ENCODE measurements at regions not wholly inside any gene's neighbourhood (a gene's known extent, or its start where the extent isn't known, plus 50 kb on each side); places are given as distances from the start of the nearest gene placed in this dataset.

DNA sequence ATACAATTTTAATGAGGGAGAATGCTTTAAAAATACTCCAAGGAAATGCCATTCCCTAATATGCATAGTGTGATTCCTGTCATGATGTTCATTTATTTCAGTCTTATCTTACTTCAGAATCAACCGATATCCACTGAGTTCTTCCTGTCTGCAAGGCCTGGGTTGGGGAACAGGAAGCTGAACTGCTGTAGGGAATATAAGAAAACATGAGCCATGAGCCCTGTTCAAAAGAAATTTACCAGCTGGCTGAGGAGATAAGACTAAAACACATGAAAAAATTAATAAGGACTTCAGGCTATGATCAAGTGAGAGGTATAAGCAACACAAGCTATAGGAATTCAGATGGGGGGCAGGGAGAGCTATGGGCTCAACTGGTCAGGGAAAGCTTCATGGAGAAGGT, 184.7 kb downstream of the PLPP4 start:
- no peak for DNase-seq (ENCODE audit: low read depth)

DNA sequence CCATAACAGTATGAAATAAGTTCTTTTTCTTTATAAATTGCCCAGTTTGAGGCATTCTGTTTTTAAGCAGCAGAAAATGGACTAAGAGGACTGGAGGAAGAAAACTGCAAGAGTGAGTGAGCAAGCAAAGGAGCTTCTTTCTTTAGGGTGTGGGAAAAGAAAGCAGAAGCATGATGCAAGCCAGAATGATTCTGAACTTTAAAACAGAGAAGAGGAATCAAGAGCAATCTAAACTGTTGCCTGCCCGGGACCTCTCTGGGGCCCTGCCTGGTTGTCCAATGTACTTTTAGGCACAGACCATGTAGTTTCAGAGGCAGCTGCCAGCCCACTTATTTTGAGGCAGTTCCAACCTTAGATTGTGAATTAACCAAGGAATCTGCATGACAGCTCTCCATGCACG, 186.3 kb downstream of the PLPP4 start:
- DNase-seq (ENCODE audit: low read depth), result no peak

DNA sequence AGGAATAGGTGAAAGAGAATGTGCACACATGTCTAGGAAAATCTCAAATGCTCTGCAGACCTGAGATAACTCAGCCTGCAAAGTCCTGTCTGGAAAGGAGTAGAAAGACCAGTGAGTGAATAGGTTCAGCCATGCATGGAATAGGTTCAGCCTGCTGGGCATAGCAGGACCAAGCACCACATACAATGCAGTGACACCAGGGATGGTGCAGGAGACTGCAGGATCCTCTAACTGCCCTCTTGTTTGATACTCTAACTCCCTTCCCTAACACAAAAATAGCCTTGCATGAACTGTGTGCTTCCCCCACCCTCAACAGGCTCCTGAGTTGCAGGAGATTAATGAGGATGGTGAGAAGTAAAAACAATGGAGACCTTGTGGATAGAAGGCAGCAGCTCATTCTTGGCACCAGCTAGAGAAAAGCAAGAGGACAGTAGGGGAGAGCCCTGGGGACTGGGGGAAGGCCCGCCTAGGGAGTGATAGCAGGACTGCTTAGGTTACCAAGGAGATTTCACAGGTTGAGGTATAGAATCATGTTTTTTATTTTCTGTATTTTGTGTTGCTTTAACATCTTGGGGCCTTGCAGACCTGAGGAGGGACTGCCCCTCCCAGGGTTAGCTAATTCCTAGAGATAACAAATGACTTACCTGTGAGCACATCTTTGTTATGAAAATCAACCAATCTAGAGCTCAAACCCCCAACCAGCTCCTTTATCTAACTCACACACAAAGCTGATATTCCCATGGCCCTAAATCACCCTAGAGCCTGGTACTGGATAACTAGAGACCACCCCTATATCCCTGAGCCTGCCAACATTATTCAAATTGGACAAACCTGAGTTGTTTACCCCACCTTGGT, 187.8 kb downstream of the PLPP4 start:
- no peak for DNase-seq (ENCODE audit: low read depth)

DNA sequence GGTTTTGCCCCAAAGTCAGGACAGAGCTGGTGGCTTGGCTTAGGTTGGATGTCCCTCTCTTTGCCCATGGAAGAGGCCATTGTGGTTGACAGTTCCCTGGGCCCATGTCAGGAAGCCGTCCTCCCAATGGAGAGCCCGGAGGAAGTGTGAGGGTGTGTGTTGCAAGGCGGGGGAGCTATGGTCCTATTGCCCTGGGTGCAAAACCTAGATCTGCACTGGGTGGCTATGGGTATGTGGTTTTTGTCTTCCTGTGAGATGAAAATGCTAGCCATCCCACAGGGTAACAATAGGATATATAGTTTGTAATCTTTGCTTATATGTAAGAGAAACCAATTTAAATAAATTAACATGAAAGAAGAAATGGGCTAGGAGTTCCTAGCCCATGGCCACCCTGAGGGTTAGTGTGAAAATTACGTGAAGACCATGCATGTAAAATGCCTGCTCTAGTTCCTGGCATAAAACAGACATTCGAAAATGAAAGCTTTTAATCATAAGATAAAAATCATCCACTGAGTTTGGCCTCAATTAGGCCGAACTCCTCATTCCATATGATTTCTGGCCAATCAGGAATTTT, 189.2 kb downstream of the PLPP4 start:
- DNase-seq (ENCODE audit: low read depth), result no peak

DNA sequence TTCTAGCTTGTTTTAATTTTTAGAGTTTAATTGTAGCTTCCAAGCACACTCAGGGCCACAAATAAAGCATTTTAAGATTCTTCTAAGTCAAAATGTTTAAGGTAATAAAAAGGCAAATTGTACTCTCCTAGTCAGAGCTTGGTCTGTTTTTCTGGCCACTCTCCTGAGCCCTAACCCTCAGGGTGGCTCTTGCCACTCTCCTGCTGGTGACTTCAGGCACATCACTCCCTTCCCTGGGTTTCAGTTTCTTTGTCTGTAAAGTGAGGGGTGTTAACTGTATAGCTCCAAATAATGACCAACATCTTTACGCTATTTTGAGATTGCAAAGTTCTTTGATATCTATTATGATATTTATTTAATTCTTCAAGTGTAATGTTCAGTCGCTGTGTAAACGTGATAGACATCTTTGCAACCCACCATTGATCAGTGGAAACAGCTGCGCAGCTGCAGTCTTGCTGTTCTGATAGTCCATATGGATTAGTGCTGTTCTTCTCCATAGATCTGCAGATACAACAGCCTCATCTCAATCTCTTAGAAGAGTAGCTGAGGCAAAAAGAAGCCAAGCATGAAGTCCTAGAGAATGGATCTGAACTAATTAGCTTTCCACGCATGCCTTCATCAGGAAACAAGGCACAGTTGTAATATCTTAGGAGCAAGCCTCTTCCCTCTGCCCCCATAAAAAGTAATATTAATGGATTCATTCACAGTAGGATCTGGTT, 189.9 kb downstream of the PLPP4 start:
- no peak for DNase-seq (ENCODE audit: low read depth)

DNA sequence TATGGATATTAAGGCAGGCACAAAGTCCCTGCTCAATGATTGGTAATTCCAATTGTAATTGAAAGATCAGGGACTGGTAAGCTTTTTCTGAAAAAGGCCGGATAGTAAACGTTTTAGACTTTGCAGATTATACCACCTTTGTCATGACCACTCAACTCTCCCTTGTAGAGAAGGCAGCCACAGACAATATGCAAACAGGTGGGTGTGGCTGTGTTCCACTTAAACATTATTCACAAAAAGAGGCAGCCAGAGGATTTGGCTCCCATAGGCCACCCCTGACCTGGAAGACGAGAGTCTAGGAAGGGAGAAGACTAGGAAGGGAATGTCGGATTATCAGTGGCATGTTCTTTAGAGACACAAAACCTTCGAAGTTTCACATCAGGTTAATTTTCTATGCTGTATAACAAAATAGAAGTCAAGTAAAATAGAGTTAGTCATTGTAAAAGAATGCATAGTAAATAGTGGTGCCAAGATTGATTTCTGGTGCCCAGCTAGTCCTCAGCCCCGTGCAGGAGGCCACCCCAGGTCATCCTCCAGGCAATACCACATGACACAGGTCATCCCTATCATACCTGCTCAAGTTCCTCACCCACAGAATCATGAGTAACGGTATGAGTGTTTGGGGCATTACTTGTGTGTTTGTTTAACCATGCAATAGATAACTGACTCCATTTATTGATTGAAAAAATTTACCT, 193.8 kb downstream of the PLPP4 start:
- DNase-seq (ENCODE audit: low read depth), result no peak

DNA sequence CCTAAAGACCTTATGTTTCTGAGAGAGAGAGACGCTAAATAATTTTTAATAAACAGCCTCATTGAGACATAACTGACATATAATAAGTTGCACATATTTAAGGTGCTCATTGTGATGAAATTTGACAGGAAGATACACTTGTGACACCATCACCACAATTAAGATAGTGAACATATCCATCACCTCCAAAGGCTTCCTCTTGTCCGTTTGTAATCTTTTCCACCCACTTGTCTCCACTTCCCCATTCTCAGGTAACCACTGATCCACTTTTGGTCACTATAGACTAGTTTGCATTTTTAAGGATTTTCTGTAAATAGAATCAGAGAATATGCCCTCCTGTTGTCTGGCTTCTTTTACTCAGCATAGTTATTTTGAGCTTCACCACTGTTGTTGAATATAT, 195.1 kb upstream of the WDR11 start:
- no peak for DNase-seq (ENCODE audit: low read depth)

DNA sequence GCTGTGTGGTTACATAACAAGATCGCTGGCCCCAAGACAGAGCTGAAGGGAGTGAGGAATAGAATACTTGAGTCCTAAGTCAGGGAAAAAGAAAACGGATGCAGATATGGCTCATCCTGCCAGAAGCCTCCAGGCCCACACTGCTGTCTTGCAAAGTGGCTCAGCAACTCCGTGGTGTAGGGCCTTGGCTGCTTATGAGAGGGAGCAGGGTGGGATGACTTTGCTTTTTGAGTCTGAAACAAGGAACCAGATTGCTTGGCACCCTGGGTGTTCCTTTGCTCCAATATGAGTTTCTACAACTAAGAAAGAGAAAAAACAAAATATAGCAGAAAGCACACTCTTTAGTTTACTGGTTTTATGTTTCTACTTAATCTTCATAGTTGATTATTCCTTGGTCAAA, 193.8 kb upstream of the WDR11 start:
- DNase-seq (ENCODE audit: low read depth), result no peak

DNA sequence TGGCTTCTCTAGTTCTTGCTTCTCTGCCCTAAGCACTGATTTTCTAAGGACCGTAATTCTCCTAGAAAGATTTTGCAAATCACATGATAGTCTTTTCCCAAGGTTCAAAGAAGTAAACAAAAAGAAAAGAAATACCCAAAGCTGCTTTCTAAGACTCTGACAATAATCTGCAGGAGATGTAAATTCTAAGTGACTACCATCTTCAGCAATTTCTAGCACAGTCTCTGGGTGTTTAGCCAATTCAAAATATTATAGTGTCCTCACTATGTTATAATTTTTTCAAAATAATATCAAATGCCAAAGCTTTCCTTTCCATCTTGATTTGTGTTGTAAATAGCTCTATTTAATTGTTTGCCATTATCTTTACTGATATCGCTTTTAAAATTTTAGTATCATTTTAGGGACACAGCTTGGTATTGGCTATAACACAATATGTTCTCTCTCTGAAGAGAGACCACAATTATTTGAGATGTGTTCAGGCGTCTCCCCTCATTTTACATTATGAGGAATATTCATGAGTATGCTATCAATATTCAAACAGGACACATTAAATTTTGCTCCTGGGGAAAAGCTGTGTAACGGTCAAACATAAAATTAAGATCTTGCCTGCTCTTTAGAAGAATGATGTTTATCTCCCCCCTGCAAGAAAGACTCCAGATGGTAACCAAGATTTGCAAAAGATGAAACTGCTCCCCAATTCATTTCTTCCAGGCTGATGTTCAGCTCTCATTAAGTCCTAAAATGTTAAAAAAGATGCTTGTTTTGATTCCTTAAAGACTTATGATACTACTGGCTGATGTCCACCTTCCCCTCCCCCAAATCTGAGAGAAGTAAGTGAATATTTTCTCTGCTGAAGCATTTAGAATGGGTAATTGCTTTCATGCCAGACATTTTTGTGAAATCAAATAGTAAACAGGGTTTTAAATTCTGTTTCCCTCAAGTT, 191.9 kb upstream of the WDR11 start:
- DNase-seq (ENCODE audit: low read depth), result no peak

DNA sequence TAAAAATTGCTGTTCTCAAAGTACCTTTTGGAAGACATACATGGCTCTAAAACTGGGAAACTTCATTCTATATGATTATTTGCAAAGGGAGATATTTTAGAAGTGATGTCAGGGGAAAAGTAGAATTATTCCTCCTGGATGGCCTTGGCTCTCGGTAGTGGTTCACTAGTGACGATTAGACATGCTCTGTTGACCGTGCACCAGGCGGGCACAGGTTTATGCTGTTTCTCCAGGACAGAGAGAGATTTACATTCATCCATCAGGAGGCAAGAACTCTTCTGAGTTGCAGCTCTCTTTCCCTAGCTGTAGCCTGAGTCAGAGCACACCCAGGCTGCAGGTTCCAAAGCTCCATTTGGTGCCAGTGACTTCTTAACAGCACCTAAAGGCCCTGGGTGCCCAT, 184.9 kb upstream of the WDR11 start:
- DNase-seq (ENCODE audit: low read depth), result no peak

DNA sequence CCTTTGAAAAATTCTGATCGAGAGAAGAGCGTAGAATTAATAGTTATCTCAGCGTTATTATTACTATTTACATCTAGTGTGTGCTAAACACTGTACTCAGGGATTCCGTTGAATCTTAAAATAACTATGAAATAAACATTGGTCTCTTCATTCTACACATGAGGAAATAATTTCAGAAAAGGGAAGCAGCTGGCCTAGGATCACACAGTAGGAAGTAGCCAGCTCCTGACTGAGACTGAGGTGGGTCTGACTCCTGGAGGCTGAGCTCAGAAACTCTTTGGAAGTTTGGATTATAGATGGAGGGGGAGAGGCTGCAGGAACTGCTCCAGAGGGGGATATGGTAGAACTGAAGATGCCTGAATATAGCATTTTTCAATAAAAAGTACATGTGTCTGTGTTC, 183.9 kb upstream of the WDR11 start:
- no peak for DNase-seq (ENCODE audit: low read depth)

DNA sequence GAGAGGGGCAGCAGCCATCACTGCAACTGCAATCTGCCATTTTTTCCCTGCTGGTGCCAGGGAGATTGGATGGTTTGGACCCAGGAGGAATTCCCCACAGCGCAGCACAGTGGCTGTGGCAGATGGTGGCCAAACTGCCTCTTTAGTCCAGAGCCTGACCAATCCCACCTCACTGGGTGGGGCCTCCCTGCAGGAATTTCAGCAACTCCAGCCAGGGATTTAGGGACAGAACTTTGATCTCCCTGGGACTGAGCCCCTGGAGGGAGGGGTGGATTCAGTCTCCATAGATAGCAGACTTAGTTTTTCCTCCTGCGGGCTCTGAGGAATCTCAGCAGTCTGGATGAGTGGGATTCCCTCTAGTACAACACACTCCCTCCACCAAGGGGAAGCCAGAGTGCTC, 179.7 kb upstream of the WDR11 start:
- DNase-seq (ENCODE audit: low read depth), result no peak

DNA sequence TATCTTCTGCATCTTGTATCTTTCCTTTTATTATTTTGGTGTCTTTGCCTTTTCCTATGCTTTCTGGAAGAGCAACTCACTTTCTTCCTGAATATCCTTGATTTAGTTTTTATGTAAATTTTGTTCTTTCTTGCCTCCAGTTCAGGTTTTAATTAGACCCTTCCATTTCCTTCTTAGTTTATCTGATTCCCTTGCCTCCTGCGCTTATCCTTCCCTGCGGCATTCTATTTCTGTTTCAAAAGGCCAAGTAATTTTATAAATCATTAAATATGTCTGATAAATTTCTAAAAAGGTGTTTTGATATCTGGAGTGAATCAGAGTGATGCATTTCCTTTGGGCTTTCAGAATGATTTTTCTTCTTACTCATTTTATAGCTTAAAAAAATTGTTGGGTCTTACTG, 167.7 kb upstream of the WDR11 start:
- DNase-seq (ENCODE audit: low read depth), result no peak

DNA sequence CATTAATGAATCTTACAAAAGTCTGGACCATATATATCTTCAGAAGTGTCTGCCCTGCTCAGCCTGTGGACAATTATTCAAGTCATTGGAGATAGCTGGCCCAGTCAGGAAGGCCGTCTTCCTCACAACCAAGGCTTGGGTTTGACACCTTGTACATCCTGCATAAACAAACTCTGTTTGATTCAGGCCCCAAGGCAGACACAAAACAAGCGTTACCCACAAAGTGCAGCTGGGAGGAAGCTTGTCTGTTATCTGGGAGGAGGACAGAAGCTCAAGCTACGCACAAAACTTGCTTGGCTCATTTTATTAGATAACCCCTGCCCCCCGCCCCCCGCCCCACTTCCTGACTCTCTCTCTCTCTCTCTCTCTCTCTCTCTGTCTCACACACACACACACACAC, 166.9 kb upstream of the WDR11 start:
- no peak for DNase-seq (ENCODE audit: low read depth)

DNA sequence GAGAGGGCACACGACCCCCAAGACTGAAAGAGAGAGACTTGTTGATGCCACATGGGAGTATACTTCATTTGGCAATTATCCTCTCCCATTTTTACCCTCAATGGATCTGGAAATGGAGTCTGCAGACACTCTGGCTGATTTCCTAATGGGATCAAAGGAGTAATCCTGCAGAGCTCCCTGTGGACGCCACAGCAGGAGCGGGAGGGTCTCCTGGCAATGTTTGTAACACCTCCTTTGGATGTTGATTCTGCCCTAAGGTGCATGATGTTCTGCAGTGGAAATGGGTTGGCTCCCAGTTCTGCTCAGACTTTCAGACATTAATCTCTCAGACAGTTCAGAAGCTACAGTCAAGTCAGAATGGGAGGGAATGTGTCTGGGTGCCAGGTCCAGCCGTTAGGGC, 166.0 kb upstream of the WDR11 start:
- no peak for DNase-seq (ENCODE audit: low read depth)

DNA sequence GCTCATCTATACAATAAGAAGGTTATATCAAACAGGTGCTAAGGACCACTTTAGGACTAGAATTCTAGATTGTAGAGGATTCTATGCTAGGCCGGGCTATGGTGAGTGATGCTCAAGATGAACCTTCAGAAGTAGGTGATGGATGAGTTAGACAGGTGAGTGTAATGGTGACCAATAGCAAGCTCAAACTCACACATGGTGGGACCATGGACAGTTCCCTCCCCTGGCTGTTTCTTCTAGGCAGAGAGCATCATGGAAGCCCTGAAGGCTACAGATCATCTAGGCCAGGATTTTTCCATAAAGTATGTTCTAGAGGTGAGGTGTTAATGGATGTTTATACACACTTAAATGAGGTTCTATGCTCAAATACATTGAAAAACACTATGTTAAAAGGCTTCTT, 162.2 kb upstream of the WDR11 start:
- no peak for DNase-seq (ENCODE audit: low read depth)

DNA sequence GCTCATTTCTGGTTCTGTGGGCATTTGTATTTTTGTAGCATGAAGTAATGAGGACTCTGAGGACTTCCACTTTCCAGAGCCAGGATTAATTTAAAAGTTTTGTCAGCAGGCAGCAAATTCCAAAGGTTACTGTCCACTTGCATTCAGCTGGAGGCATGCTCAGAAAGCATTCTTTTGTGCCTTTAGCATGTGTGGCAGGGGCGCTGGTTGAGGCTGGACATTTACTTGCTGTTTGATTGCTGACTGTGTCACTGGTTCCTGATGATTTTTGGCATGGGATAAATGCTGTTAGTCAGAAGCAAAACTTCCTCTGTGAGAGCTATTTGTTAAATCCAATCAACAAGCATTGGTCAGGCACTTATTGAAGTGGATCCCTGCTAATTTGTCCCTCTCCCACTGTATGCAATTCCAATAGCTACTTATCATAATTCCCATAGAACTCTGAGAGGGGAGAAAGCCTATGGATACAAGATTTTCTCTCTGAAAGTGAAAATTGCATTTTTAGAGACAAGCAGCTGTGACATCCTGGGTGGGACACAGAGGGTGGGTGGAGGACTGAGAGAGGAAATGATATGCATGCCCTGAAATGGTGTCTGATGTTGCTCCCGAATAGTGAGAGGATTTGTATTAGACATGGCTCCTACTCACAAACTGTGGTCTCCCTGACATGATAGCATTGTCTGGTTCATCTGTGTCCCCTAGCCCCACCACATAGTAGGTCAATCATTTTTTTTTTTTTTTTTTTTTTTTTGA, 161.2 kb upstream of the WDR11 start:
- DNase-seq (ENCODE audit: low read depth), result peak; percentile 14

DNA sequence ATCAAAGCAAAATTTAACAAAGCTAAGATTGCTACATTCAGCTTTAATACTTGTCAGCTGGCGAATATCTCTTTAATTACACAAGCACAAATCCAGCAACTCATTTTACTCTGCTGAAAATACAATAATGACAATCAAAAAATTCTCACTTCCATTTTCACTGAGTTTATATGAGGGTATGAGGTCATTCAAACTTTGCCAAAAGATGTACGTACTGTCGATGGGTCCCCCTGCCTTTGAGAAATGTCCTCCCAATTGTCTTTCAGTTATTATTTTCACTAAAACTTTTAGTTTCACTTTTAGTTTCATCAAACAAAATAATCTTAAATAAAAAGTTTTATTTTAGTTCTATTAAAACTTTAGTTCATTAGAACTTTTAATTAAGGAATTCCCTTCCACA, 159.5 kb upstream of the WDR11 start:
- no peak for DNase-seq (ENCODE audit: low read depth)

DNA sequence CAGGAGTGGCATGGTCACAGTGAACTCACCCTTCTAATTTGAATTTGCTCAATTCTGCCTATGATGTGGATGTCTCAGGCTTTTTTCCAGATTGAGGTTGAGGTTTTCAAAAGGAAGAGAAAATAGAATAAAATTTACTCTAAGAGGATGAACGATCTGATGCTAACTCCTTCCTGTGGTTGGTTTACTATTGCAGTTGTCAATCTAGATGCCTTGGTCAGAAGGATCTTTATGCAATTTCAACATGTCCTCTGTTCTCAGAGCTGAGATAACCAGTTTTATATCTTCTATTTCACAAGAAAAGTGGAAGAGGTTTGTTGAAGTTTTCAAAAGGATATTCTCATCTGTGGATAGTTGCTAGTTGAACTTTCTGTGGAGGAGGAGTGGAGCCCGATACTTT, 150.7 kb upstream of the WDR11 start:
- no peak for DNase-seq (ENCODE audit: low read depth)

DNA sequence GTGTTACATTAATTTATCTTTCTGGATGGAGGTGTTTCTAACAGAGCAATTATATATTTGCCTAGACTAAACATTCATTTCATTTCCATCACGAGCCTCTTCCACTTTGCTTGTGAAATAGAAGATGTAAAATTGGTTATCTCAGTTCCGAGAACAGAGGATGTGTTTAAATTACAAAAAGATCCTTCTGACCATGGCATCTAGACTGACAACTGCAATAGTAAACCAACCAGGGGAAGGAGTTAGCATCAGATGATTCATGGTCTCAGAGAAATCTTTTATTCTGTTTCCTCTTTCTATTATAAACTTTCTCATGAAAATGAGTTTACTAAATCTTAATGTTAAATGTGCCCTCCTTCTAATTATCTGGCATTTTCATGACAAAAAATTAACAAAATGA, 149.8 kb upstream of the WDR11 start:
- DNase-seq (ENCODE audit: low read depth), result no peak

DNA sequence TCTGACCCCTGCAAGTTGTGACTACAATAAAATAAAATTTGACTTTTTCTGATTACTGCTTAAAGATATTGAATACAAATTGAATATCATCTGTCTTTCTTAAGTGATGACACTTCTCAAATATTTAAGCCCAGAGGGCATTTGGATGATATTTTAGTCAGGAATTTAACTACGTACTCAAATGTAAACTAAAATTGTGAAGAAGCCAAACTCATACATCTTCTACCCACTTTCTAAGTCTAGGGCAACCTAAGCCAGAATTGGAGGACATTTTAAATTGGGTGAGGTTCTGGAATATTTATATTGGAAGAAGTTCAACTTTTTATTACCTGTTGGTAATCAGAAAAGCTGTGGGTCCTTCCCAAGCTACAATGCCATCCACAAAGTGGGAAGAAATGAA, 149.1 kb upstream of the WDR11 start:
- DNase-seq (ENCODE audit: low read depth), result no peak

All from GM04503 (cell line).